Smooth muscle cell (in vitro differentiated cells): ENCODE measurements at regions not wholly inside any gene's neighbourhood (a gene's known extent, or its start where the extent isn't known, plus 50 kb on each side); places are given as distances from the start of the nearest gene placed in this dataset.

ENCODE experiments used
- DNase-seq: peaks from one replicate; lab custom pipeline; 2025; ENCODE audit not compliant: unreplicated experiment; lab: John Stamatoyannopoulos, UW
- H2AFZ ChIP-seq: fragments of 200-600 bp; sonication (generic); 2 replicates; pipeline ENCODE4 v1.6.0; 2016; ENCODE audit warnings: antibody characterized with exemption, low read depth, mild to moderate bottlenecking
- H3F3A ChIP-seq: fragments of 200-600 bp; sonication (generic); 2 replicates; pipeline ENCODE4 v1.6.0; 2017; ENCODE audit warnings: antibody characterized with exemption, low read depth
- H3K27ac ChIP-seq: fragments of 200-600 bp; sonication (generic); 2 replicates; pipeline ENCODE4 v1.5.1; 2016; ENCODE audit warnings: low read depth, mild to moderate bottlenecking
- H3K27me3 ChIP-seq: fragments of 200-600 bp; sonication (generic); 2 replicates; pipeline ENCODE4 v1.6.1; 2016; ENCODE audit warnings: low read depth, mild to moderate bottlenecking
- H3K36me3 ChIP-seq: fragments of 200-600 bp; sonication (generic); 2 replicates; pipeline ENCODE4 v1.5.1; 2016; ENCODE audit warnings: low read depth
- H3K4me1 ChIP-seq: fragments of 200-600 bp; sonication (generic); 2 replicates; pipeline ENCODE4 v1.5.1; 2016; ENCODE audit warnings: low read depth
- H3K4me2 ChIP-seq: fragments of 200-600 bp; sonication (generic); 2 replicates; pipeline ENCODE4 v1.6.0; 2016; ENCODE audit warnings: mild to moderate bottlenecking
- H3K4me3 ChIP-seq: fragments of 200-600 bp; sonication (generic); 2 replicates; pipeline ENCODE4 v1.5.1; 2016; ENCODE audit warnings: mild to moderate bottlenecking
- H3K79me2 ChIP-seq: fragments of 200-600 bp; sonication (generic); 2 replicates; pipeline ENCODE4 v1.6.0; 2016; ENCODE audit warnings: low read depth, mild to moderate bottlenecking
- H3K9ac ChIP-seq: fragments of 200-600 bp; sonication (generic); 2 replicates; pipeline ENCODE4 v1.6.0; 2016; ENCODE audit warnings: low read depth
- H3K9me3 ChIP-seq: fragments of 200-600 bp; sonication (generic); replicated peaks from 2 replicates; pipeline ENCODE4 v1.5.1; 2016; ENCODE audit warnings: low read depth
- H4K20me1 ChIP-seq: fragments of 200-600 bp; sonication (generic); 2 replicates; pipeline ENCODE4 v1.6.0; 2016; ENCODE audit warnings: low read depth
- CTCF ChIP-seq: fragments of 200-600 bp; sonication (generic); IDR thresholded peaks from 2 replicates; pipeline ENCODE4 v1.5.1; 2017; ENCODE audit warnings: borderline replicate concordance, mild to moderate bottlenecking, antibody characterized with exemption; ENCODE audit not compliant: insufficient read depth, poor library complexity, severe bottlenecking
- whole genome bisulfite sequencing: methylation state at CpG from one replicate; pipeline ENCODE4 v1.1.7; 2016; ENCODE audit warnings: low lambda C conversion rate; 5-methylcytosine and 5-hydroxymethylcytosine counted together

- no peaks in the 10 kb centered on the region for H3F3A ChIP-seq
- H3K36me3 ChIP-seq, result no peaks in the 10 kb centered on the region
- no peak overlapping the region for H3K9ac ChIP-seq
- no peak overlapping the region for H3K4me3 ChIP-seq
- TF ChIP-seq CTCF, result no peak
- H3K27ac ChIP-seq, result no peak overlapping the region
- no peak for DNase-seq
- H3K9me3 ChIP-seq, result no peaks in the 10 kb centered on the region
- no peaks in the 10 kb centered on the region for H4K20me1 ChIP-seq
- H3K27me3 ChIP-seq, result no peaks in the 10 kb centered on the region
- no peak overlapping the region for H2AFZ ChIP-seq
- no peaks in the 10 kb centered on the region for H3K79me2 ChIP-seq
- no peak overlapping the region for H3K4me2 ChIP-seq
- 42% methylated on average over 1 of the region's 1 CpG for WGBS
- H3K4me1 ChIP-seq, result no peaks in the 10 kb centered on the region
These were observed 499.1 kb downstream of the INSC start for GRCh38 chr11:15613789-15614188.

- no peaks in the 10 kb centered on the region for H3F3A ChIP-seq
- H3K36me3 ChIP-seq, result no peaks in the 10 kb centered on the region
- H2AFZ ChIP-seq, result no peak overlapping the region
- no peak for TF ChIP-seq CTCF
- no peaks in the 10 kb centered on the region for H3K79me2 ChIP-seq
- DNase-seq, result no peak
- no peaks in the 10 kb centered on the region for H3K9me3 ChIP-seq
- no peaks in the 10 kb centered on the region for H4K20me1 ChIP-seq
- no peaks in the 10 kb centered on the region for H3K27me3 ChIP-seq
- no peak overlapping the region for H3K27ac ChIP-seq
- H3K4me2 ChIP-seq, result no peak overlapping the region
- 81% methylated on average over 2 of the region's 2 CpGs for WGBS
- no peak overlapping the region for H3K4me3 ChIP-seq
- no peak overlapping the region for H3K9ac ChIP-seq
- no peaks in the 10 kb centered on the region for H3K4me1 ChIP-seq
These were observed 500.8 kb downstream of the INSC start for GRCh38 chr11:15615398-15616096.

- 87% methylated on average over 13 of the region's 13 CpGs for WGBS
These were observed 501.7 kb downstream of the INSC start for GRCh38 chr11:15616130-15617105.

More at GRCh38 chr11:15616130-15617105, 501.7 kb downstream of the INSC start:
- Histone ChIP-seq H3F3A (no peaks in the 10 kb centered on the region), H3K27me3 (no peaks in the 10 kb centered on the region), H3K9me3 (no peaks in the 10 kb centered on the region), H3K4me2 (no peak overlapping the region), H4K20me1 (no peaks in the 10 kb centered on the region), H3K27ac (no peak overlapping the region), H3K79me2 (no peaks in the 10 kb centered on the region), H3K4me1 (peaks cover 7% of the 10 kb centered on the region), H3K36me3 (no peaks in the 10 kb centered on the region), H3K9ac (no peak overlapping the region), H2AFZ (no peak overlapping the region), H3K4me3 (no peak overlapping the region)
- no peak for TF ChIP-seq CTCF
- no peak for DNase-seq
